A673 (cell line): ENCODE measurements at regions not wholly inside any gene's neighbourhood (a gene's known extent, or its start where the extent isn't known, plus 50 kb on each side); places are given as distances from the start of the nearest gene placed in this dataset.
"Not testable (repeated sequence)": the region's sequence is repeated elsewhere in the genome, so short reads cannot be mapped to it uniquely, and the experiment has no call there.

Source experiments
- BruUV-seq: library from RNA; stranded (reverse); fragments of 400-500 nt; replicated peaks from 2 replicates; lab custom pipeline; 2021; lab: Mats Ljungman, UMichigan
- CTCF ChIA-PET: fragments of 300-600 bp; sonication (Branson Sonifier 250); formaldehyde crosslinking; loops from one replicate; lab custom pipeline; 2022; ENCODE audit warnings: antibody characterized with exemption; lab: Charles Lee
- POLR2A ChIA-PET: fragments of 300-600 bp; sonication (Branson Sonifier 250); formaldehyde crosslinking; loops from one replicate; lab custom pipeline; 2022; ENCODE audit warnings: antibody characterized with exemption; ENCODE audit not compliant: low non-redundant PET; lab: Charles Lee
- DNase-seq: peaks from one replicate; pipeline ENCODE4 v3.0.0-alpha.2; 2015; ENCODE audit warnings: low spot score
- H3K27ac ChIP-seq: fragments of 200-600 bp; sonication (generic); 2 replicates; pipeline ENCODE4 v1.5.1; 2016; ENCODE audit warnings: mixed run types, low read depth, mild to moderate bottlenecking, mixed read lengths, antibody characterized with exemption, low read length; ENCODE audit not compliant: poor library complexity, severe bottlenecking
- H3K27me3 ChIP-seq: fragments of 200-600 bp; sonication (generic); replicated peaks from 2 replicates; pipeline ENCODE4 v1.6.1; 2017; ENCODE audit warnings: mixed run types, low read depth, mild to moderate bottlenecking, mixed read lengths, antibody characterized with exemption, low read length; ENCODE audit not compliant: insufficient read depth, poor library complexity
- H3K36me3 ChIP-seq: fragments of 200-600 bp; sonication (generic); 2 replicates; pipeline ENCODE4 v1.6.1; 2016; ENCODE audit warnings: mixed run types, mild to moderate bottlenecking, mixed read lengths, antibody characterized with exemption, low read length; ENCODE audit not compliant: insufficient read depth, poor library complexity, severe bottlenecking
- H3K4me1 ChIP-seq: fragments of 200-600 bp; sonication (generic); 2 replicates; pipeline ENCODE4 v1.6.1; 2017; ENCODE audit warnings: mixed run types, mild to moderate bottlenecking, mixed read lengths, antibody characterized with exemption, low read length; ENCODE audit not compliant: insufficient read depth, poor library complexity, severe bottlenecking
- H3K4me3 ChIP-seq: fragments of 200-600 bp; sonication (generic); 2 replicates; pipeline ENCODE4 v1.5.1; 2016; ENCODE audit warnings: low read depth, mixed run types, mild to moderate bottlenecking, mixed read lengths, low read length; ENCODE audit not compliant: poor library complexity, severe bottlenecking
- H3K9me3 ChIP-seq: fragments of 200-600 bp; sonication (generic); 2 replicates; pipeline ENCODE4 v1.6.1; 2016; ENCODE audit warnings: mixed run types, low read depth, mild to moderate bottlenecking, mixed read lengths, antibody characterized with exemption, low read length; ENCODE audit not compliant: poor library complexity, severe bottlenecking
- CTCF ChIP-seq: fragments of 300-800, 200-600 bp; sonication (generic); conservative IDR thresholded peaks from 2 replicates; pipeline ENCODE4 v1.5.1; 2017; ENCODE audit warnings: low read depth, mild to moderate bottlenecking, antibody characterized with exemption, low read length, moderate library complexity, mixed read lengths
- EZH2 ChIP-seq: fragments of 200-600 bp; sonication (generic); IDR thresholded peaks from 2 replicates; pipeline ENCODE4 v1.6.1; 2017; ENCODE audit warnings: borderline replicate concordance, low read depth, mild to moderate bottlenecking, mixed read lengths, antibody characterized with exemption, low read length; ENCODE audit not compliant: poor library complexity, severe bottlenecking
- intact Hi-C: fragments of 100-400 bp; cut with micrococcal nuclease; formaldehyde crosslinking; loops from one replicate; pipeline ENCODE4 v1.10.0; 2022; ENCODE audit not compliant: unreplicated experiment

GRCh38 chr1:29920316-29920715, 684.0 kb downstream of the PTPRU start:
- H3K27ac ChIP-seq: no peak overlapping the region
- no TSS peak for BruUV-seq
- CTCF ChIA-PET: no interaction called here
- no peaks in the 10 kb centered on the region for H3K4me1 ChIP-seq
- intact Hi-C loops: no loop called here
- no peak overlapping the region for H3K4me3 ChIP-seq
- H3K9me3 ChIP-seq: no peaks in the 10 kb centered on the region
- DNase-seq: no peak
- H3K27me3 ChIP-seq: no peaks in the 10 kb centered on the region
- no peaks in the 10 kb centered on the region for H3K36me3 ChIP-seq
- TF ChIP-seq EZH2 (no peak), CTCF (no peak)
- POLR2A ChIA-PET: no interaction called here

- H3K27me3 ChIP-seq, POLR2A ChIA-PET, CTCF ChIA-PET, H3K27ac ChIP-seq, DNase-seq, H3K9me3 ChIP-seq, H3K4me3 ChIP-seq, H3K4me1 ChIP-seq, H3K36me3 ChIP-seq, BruUV-seq: not testable (repeated sequence)
- intact Hi-C loops: loop anchor here (10.0 kb wide), 1 partner anchor 166 kb away; no protein-coding TSS in a partner anchor
These were observed 682.7 kb downstream of the PTPRU start for GRCh38 chr1:29919041-29919440.

GRCh38 chr1:29916656-29917369, 680.5 kb downstream of the PTPRU start:
- Histone ChIP-seq H3K4me1 (no peaks in the 10 kb centered on the region), H3K36me3 (no peaks in the 10 kb centered on the region), H3K27ac (no peak overlapping the region), H3K27me3 (no peaks in the 10 kb centered on the region), H3K9me3 (no peaks in the 10 kb centered on the region), H3K4me3 (no peak overlapping the region)
- POLR2A ChIA-PET: interaction anchor here (0.6 kb wide), 1 partner anchor 1438 kb away, joined by 3 read pairs; no protein-coding TSS in a partner anchor
- TF ChIP-seq EZH2: no peak
- no peak for TF ChIP-seq CTCF
- BruUV-seq: no TSS peak
- CTCF ChIA-PET: no interaction called here
- intact Hi-C loops: loop anchor here (10.0 kb wide), 1 partner anchor 168 kb away; no protein-coding TSS in a partner anchor
- DNase-seq: no peak

GRCh38 chr1:29914936-29915335, 678.6 kb downstream of the PTPRU start:
- Histone ChIP-seq H3K27ac (no peak overlapping the region), H3K4me3 (no peak overlapping the region), H3K36me3 (no peaks in the 10 kb centered on the region), H3K9me3 (no peaks in the 10 kb centered on the region), H3K27me3 (no peaks in the 10 kb centered on the region), H3K4me1 (no peaks in the 10 kb centered on the region)
- TF ChIP-seq EZH2 (no peak), CTCF (no peak)
- DNase-seq: no peak
- CTCF ChIA-PET: no interaction called here
- no TSS peak for BruUV-seq
- intact Hi-C loops: loop anchor here (10.0 kb wide), 1 partner anchor 170 kb away; no protein-coding TSS in a partner anchor
- POLR2A ChIA-PET: no interaction called here
